BJ (cell line): ENCODE measurements at regions not wholly inside any gene's neighbourhood (a gene's known extent, or its start where the extent isn't known, plus 50 kb on each side); places are given as distances from the start of the nearest gene placed in this dataset.

ENCODE experiments used
- CTCF ChIA-PET: fragments of 350-600 bp; formaldehyde crosslinking; extraction: SDS; loops from one replicate; lab custom pipeline; 2021; ENCODE audit warnings: antibody characterized with exemption, inconsistent platforms; lab: Yijun Ruan, JAX
- POLR2A ChIA-PET: fragments of 300-600 bp; sonication (Branson Sonifier 250); formaldehyde crosslinking; extraction: SDS; loops from one replicate; lab custom pipeline; 2021; ENCODE audit warnings: antibody characterized with exemption; lab: Charles Lee
- DNase-seq: peaks from one replicate; pipeline ENCODE4 v3.0.0-alpha.2; 2011; ENCODE audit warnings: low read depth
- H3K27me3 ChIP-seq: 2 replicates; pipeline ENCODE4 v1.6.0; 2011; ENCODE audit warnings: low read length; ENCODE audit not compliant: control insufficient read depth, insufficient read depth
- H3K36me3 ChIP-seq: 2 replicates; pipeline ENCODE4 v1.5.1; 2011; ENCODE audit warnings: low read length; ENCODE audit not compliant: control insufficient read depth, insufficient read depth
- H3K4me3 ChIP-seq: 2 replicates; pipeline ENCODE4 v1.5.1; 2011; ENCODE audit warnings: low read depth, mild to moderate bottlenecking, control low read depth, low read length
- TF ChIP-seq, protein P1 (sequence below): IDR thresholded peaks from 2 replicates; pipeline ENCODE4 v1.5.1; 2011; ENCODE audit warnings: low read depth, mild to moderate bottlenecking, control low read depth, inconsistent platforms, low read length, moderate library complexity; ENCODE audit not compliant: insufficient read depth

DNA sequence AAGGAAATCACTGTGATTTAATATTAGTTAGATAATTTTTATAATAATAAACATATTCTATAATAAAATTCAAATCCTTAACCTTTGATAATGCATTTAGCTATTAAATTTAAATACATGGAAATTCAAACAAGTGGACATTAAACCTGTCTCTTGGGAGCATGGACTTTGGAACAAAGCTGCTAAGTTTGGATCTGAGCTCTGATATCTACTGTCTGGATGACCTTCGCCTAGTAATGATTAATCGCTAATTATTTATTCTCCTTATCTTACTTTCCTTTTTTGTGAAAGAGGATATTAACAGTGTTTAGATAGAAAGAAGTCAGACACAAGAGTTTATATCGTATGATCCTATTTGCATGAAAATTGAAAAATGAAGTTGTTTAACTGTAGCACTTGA, 980.9 kb downstream of the FSTL5 start:
- no peak for DNase-seq
- ChIA-PET CTCF (no interaction called here), POLR2A (no interaction called here)
- no peak overlapping the region for H3K4me3 ChIP-seq
- H3K36me3 ChIP-seq: no peaks in the 10 kb centered on the region
- TF ChIP-seq, protein P1, sequence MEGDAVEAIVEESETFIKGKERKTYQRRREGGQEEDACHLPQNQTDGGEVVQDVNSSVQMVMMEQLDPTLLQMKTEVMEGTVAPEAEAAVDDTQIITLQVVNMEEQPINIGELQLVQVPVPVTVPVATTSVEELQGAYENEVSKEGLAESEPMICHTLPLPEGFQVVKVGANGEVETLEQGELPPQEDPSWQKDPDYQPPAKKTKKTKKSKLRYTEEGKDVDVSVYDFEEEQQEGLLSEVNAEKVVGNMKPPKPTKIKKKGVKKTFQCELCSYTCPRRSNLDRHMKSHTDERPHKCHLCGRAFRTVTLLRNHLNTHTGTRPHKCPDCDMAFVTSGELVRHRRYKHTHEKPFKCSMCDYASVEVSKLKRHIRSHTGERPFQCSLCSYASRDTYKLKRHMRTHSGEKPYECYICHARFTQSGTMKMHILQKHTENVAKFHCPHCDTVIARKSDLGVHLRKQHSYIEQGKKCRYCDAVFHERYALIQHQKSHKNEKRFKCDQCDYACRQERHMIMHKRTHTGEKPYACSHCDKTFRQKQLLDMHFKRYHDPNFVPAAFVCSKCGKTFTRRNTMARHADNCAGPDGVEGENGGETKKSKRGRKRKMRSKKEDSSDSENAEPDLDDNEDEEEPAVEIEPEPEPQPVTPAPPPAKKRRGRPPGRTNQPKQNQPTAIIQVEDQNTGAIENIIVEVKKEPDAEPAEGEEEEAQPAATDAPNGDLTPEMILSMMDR: no peak
- no peaks in the 10 kb centered on the region for H3K27me3 ChIP-seq

- Histone ChIP-seq H3K4me3 (no peak overlapping the region), H3K36me3 (no peaks in the 10 kb centered on the region), H3K27me3 (no peaks in the 10 kb centered on the region)
- TF ChIP-seq, protein P1: no peak
- DNase-seq: no peak
- CTCF ChIA-PET: no interaction called here
- POLR2A ChIA-PET: no interaction called here
Measured at GRCh38 chr4:161178310-161178709, 985.5 kb downstream of the FSTL5 start.

DNA sequence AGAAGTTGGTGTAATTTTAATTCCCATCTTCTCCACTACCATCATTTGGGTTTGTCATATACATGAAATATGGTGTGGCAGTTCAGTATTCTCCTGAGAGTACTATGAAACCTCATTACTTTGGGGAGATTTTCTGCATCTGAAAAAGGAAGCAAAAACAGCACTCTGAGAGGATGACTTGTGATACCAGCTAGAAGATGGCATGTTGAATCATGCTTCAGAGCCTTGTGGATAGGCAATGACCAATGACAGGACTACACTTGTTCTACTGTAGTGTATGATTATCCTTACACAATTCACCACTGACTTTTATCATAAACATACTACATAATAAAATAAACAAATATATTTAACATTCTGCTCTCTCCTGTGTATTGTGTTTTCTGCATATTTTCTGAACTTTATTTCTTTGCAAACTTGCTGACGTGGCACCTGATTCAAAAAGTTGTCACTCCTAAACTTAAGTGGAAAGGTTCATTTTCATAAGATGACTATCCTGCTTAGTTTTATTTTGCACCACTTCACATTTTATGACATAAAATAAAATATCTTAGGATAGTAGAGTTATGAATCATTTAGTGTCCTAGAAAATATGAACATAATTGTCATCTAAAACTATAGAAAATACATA, 991.3 kb downstream of the FSTL5 start:
- CTCF ChIA-PET: no interaction called here
- Histone ChIP-seq H3K36me3 (no peaks in the 10 kb centered on the region), H3K4me3 (no peak overlapping the region), H3K27me3 (no peaks in the 10 kb centered on the region)
- TF ChIP-seq, protein P1: no peak
- no peak for DNase-seq
- POLR2A ChIA-PET: no interaction called here

DNA sequence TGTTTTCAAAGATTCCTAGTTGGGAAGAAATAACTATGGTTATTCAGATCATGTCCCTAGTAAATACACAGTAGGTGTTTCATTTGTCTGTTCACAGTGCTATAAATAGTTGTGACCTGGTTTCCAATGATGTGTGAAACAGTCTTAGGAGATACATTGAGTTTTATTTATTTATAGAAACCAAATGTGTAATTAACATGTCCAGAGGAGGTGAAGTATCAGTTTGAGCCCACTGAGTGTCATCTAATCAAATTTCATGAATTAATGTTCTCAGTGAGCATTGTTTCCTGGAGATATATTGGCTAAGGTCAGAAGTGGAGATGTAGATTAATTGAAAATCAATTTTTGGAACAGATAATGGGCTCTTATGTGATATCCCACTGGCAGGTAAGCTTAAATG, 996.3 kb downstream of the FSTL5 start:
- H3K36me3 ChIP-seq: no peaks in the 10 kb centered on the region
- H3K27me3 ChIP-seq: no peaks in the 10 kb centered on the region
- CTCF ChIA-PET: interaction anchor here (0.9 kb wide), 1 partner anchor 14 kb away, joined by 3 read pairs; no protein-coding TSS in a partner anchor
- no peak for DNase-seq
- TF ChIP-seq, protein P1: no peak
- POLR2A ChIA-PET: no interaction called here
- H3K4me3 ChIP-seq: no peak overlapping the region

- no peak for DNase-seq
- TF ChIP-seq, protein P1: no peak
- no peak overlapping the region for H3K4me3 ChIP-seq
- ChIA-PET POLR2A (no interaction called here), CTCF (no interaction called here)
- no peaks in the 10 kb centered on the region for H3K36me3 ChIP-seq
- H3K27me3 ChIP-seq: no peaks in the 10 kb centered on the region
Measured at GRCh38 chr4:161160718-161161117, 1003.1 kb downstream of the FSTL5 start.
